Hepatocyte (in vitro differentiated cells): ENCODE measurements at regions not wholly inside any gene's neighbourhood (a gene's known extent, or its start where the extent isn't known, plus 50 kb on each side); places are given as distances from the start of the nearest gene placed in this dataset.

Source experiments
- DNase-seq: peaks from one replicate; pipeline ENCODE4 v3.0.0-alpha.2; 2016; ENCODE audit warnings: low spot score
- H2AFZ ChIP-seq: fragments of 200-600 bp; sonication (generic); 2 replicates; pipeline ENCODE4 v1.6.0; 2016; ENCODE audit warnings: antibody characterized with exemption, mild to moderate bottlenecking
- H3K27ac ChIP-seq: fragments of 200-600 bp; sonication (generic); 2 replicates; pipeline ENCODE4 v1.5.1; 2016; ENCODE audit warnings: mild to moderate bottlenecking
- H3K27me3 ChIP-seq: fragments of 200-600 bp; sonication (generic); 2 replicates; pipeline ENCODE4 v1.6.1; 2016
- H3K36me3 ChIP-seq: fragments of 200-600 bp; sonication (generic); replicated peaks from 2 replicates; pipeline ENCODE4 v1.5.1; 2016; ENCODE audit warnings: low read depth; ENCODE audit not compliant: insufficient read depth
- H3K4me1 ChIP-seq: fragments of 200-600 bp; sonication (generic); 2 replicates; pipeline ENCODE4 v1.5.1; 2016; ENCODE audit warnings: mild to moderate bottlenecking, moderate library complexity; ENCODE audit not compliant: insufficient read depth
- H3K4me2 ChIP-seq: fragments of 200-600 bp; sonication (generic); 2 replicates; pipeline ENCODE4 v1.6.0; 2016
- H3K4me3 ChIP-seq: fragments of 200-600 bp; sonication (generic); 2 replicates; pipeline ENCODE4 v1.5.1; 2016; ENCODE audit warnings: mild to moderate bottlenecking
- H3K79me2 ChIP-seq: fragments of 200-600 bp; sonication (generic); 2 replicates; pipeline ENCODE4 v1.6.0; 2017; ENCODE audit warnings: mild to moderate bottlenecking
- H3K9me2 ChIP-seq: fragments of 200-600 bp; sonication (generic); replicated peaks from 2 replicates; pipeline ENCODE4 v1.6.0; 2017; ENCODE audit warnings: mild to moderate bottlenecking; ENCODE audit not compliant: insufficient read depth
- H3K9me3 ChIP-seq: fragments of 200-600 bp; sonication (generic); 2 replicates; pipeline ENCODE4 v1.5.1; 2016; ENCODE audit warnings: low read depth, mild to moderate bottlenecking
- H4K20me1 ChIP-seq: fragments of 200-600 bp; sonication (generic); 2 replicates; pipeline ENCODE4 v1.6.0; 2016; ENCODE audit warnings: mild to moderate bottlenecking; ENCODE audit not compliant: insufficient read depth, poor library complexity, severe bottlenecking
- CTCF ChIP-seq: fragments of 200-600 bp; sonication (generic); IDR thresholded peaks from 2 replicates; pipeline ENCODE4 v1.5.1; 2016; ENCODE audit warnings: antibody characterized with exemption, mild to moderate bottlenecking; ENCODE audit not compliant: poor library complexity
- EZH2 ChIP-seq: fragments of 200-600 bp; sonication (generic); IDR thresholded peaks from 2 replicates; pipeline ENCODE4 v1.6.1; 2016; ENCODE audit warnings: antibody characterized with exemption, mild to moderate bottlenecking, borderline replicate concordance
- EZH2phosphoT487 ChIP-seq: fragments of 200-600 bp; sonication (generic); IDR thresholded peaks from one replicate; pipeline ENCODE4 v1.6.1; 2018; ENCODE audit warnings: antibody characterized with exemption, mild to moderate bottlenecking, low read depth, moderate library complexity; ENCODE audit not compliant: unreplicated experiment, severe bottlenecking
- WGBS: methylation state at CpG from one replicate; pipeline ENCODE4 v1.1.6; 2016; ENCODE audit warnings: low lambda C conversion rate; ENCODE audit errors: missing lambda C conversion rate; 5-methylcytosine and 5-hydroxymethylcytosine counted together

- H3K79me2 ChIP-seq = no peaks in the 10 kb centered on the region
- H3K27ac ChIP-seq = no peak overlapping the region
- no peaks in the 10 kb centered on the region for H3K9me2 ChIP-seq
- H3K4me1 ChIP-seq = no peaks in the 10 kb centered on the region
- WGBS = 83% methylated on average over 3 of the region's 3 CpGs
- H3K4me3 ChIP-seq = no peak overlapping the region
- TF ChIP-seq CTCF (no peak), EZH2phosphoT487 (no peak), EZH2 (no peak)
- H3K27me3 ChIP-seq = no peaks in the 10 kb centered on the region
- DNase-seq = no peak
- H3K36me3 ChIP-seq = no peaks in the 10 kb centered on the region
- no peaks in the 10 kb centered on the region for H3K9me3 ChIP-seq
- no peak overlapping the region for H3K4me2 ChIP-seq
- no peaks in the 10 kb centered on the region for H4K20me1 ChIP-seq
- no peak overlapping the region for H2AFZ ChIP-seq
Measured at GRCh38 chr2:12348216-12348615, 368.5 kb upstream of the TRIB2 start.

DNA sequence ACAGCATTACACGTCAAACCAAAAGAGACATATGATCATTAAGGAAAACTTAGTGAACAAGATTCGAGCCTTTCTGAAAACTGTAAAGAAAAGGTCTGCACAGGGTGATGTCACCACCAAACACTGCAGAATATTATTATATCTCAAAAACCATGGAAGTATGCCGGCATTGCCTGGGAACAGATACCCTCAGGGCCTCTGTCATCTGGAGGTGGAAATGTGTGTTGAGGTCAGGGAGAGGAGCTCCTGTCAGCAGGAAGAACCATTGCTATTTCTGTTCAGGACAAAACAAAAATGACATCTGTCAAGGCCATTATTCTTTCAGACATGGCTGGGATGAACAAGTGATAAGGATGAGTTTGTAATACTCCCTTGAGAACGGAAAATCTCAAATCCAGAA lies 365.9 kb upstream of the TRIB2 start:
- H2AFZ ChIP-seq = no peak overlapping the region
- no peak overlapping the region for H3K4me3 ChIP-seq
- H3K4me1 ChIP-seq = no peaks in the 10 kb centered on the region
- H3K79me2 ChIP-seq = no peaks in the 10 kb centered on the region
- TF ChIP-seq EZH2phosphoT487 (no peak), EZH2 (no peak)
- no peaks in the 10 kb centered on the region for H3K27me3 ChIP-seq
- H3K9me2 ChIP-seq = no peaks in the 10 kb centered on the region
- H3K4me2 ChIP-seq = no peak overlapping the region
- no peaks in the 10 kb centered on the region for H3K36me3 ChIP-seq
- no peak overlapping the region for H3K27ac ChIP-seq
- no peak for DNase-seq
- no peaks in the 10 kb centered on the region for H4K20me1 ChIP-seq
- H3K9me3 ChIP-seq = no peaks in the 10 kb centered on the region
- WGBS = 89% methylated on average over 4 of the region's 4 CpGs

DNA sequence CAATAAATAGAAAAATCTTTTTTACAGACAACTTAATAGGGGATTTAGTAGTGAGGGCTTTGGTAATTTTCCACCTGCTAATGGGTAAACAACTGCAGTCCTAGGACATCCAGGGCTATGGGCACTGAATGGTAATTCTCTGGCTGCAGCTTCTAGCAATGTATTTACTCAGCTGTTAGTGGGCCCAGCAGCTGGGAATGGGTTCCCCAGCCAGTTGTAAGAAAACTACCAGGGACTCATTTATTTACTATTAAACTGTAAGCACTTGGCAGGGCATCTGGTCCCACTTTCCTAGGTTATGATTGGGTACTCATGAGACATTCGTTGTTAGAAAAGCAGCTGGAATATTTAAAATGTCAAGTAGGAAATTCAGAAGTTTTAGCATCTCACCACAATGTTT lies 363.8 kb upstream of the TRIB2 start:
- Histone ChIP-seq H3K4me3 (no peak overlapping the region), H3K4me2 (no peak overlapping the region), H3K79me2 (no peaks in the 10 kb centered on the region), H3K9me3 (no peaks in the 10 kb centered on the region), H3K9me2 (no peaks in the 10 kb centered on the region), H3K27me3 (no peaks in the 10 kb centered on the region), H3K27ac (no peak overlapping the region), H3K4me1 (no peaks in the 10 kb centered on the region), H2AFZ (no peak overlapping the region), H3K36me3 (no peaks in the 10 kb centered on the region), H4K20me1 (no peaks in the 10 kb centered on the region)
- peak; percentile 13 for DNase-seq
- no peak for TF ChIP-seq EZH2
- no peak for TF ChIP-seq EZH2phosphoT487
- no peak for TF ChIP-seq CTCF
- 47% methylated on average over 1 of the region's 1 CpG for WGBS

DNA sequence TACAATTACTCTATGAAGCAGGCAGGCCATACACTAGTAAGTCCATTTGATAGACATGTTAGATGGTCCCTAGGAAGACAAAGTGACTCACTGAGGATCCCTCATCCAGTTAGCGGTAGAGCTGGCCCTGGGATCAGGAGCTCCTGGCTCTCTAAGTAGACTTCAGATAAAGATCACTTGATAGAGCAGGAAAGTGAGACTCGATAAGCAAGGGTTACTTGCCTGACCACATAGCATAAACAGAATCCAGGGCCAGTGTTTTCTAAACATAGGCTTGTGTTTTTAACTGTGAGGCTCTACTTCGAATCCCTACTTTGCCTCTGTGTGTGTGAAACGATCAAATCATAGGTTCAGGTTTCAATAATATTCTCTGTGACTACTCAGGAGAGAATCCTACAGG lies 355.2 kb upstream of the TRIB2 start:
- 63% methylated on average over 4 of the region's 4 CpGs for WGBS
- H3K9me3 ChIP-seq = no peaks in the 10 kb centered on the region
- H3K4me1 ChIP-seq = no peaks in the 10 kb centered on the region
- H3K79me2 ChIP-seq = no peaks in the 10 kb centered on the region
- no peaks in the 10 kb centered on the region for H3K9me2 ChIP-seq
- no peak overlapping the region for H3K4me3 ChIP-seq
- DNase-seq = no peak
- no peak overlapping the region for H3K4me2 ChIP-seq
- H3K27me3 ChIP-seq = no peaks in the 10 kb centered on the region
- TF ChIP-seq EZH2phosphoT487 = no peak
- no peak for TF ChIP-seq EZH2
- no peak for TF ChIP-seq CTCF
- H4K20me1 ChIP-seq = no peaks in the 10 kb centered on the region
- no peak overlapping the region for H2AFZ ChIP-seq
- no peaks in the 10 kb centered on the region for H3K36me3 ChIP-seq
- no peak overlapping the region for H3K27ac ChIP-seq
